Endothelial cell of umbilical vein (primary cell): ENCODE measurements at regions not wholly inside any gene's neighbourhood (a gene's known extent, or its start where the extent isn't known, plus 50 kb on each side); places are given as distances from the start of the nearest gene placed in this dataset.

Source experiments
- BruUV-seq: library from RNA; stranded (reverse); fragments of 400-500 nt; replicated peaks from 2 replicates; lab custom pipeline; 2021; lab: Mats Ljungman, UMichigan
- CTCF ChIA-PET: fragments of 300-600, 350-600 bp; sonication (Branson Sonifier 250); formaldehyde crosslinking; loops from one replicate; lab custom pipeline; 2021; ENCODE audit warnings: antibody characterized with exemption, inconsistent platforms; lab: Charles Lee
- POLR2A ChIA-PET: fragments of 300-600, 350-600 bp; sonication (Branson Sonifier 250); formaldehyde crosslinking; loops from one replicate; lab custom pipeline; 2021; ENCODE audit warnings: antibody characterized with exemption, inconsistent platforms; lab: Charles Lee
- DNase-seq: peaks from one replicate; pipeline ENCODE4 v3.0.0-alpha.2; 2011; ENCODE audit warnings: low read depth, low spot score
- FAIRE-seq: peaks from 2 replicates; lab custom pipeline; 2011; peaks lifted over from hg19 to GRCh38; lab: Jason Lieb, UNC
- H2AFZ ChIP-seq: 2 replicates; pipeline ENCODE4 v1.6.0; 2012; ENCODE audit warnings: low read depth, low read length, control low read depth, inconsistent platforms
- H3K27ac ChIP-seq: 2 replicates; pipeline ENCODE4 v1.5.1; 2011; ENCODE audit warnings: low read depth, mild to moderate bottlenecking, control low read depth, low read length, moderate library complexity; ENCODE audit not compliant: insufficient read depth
- H3K27me3 ChIP-seq, 2 experiments: 2 replicates each; pipeline versions ENCODE4 v1.6.0 to v1.6.1; 2011; ENCODE audit warnings: low read length in 2 of 2, mixed read lengths in 1 of 2; ENCODE audit not compliant: control insufficient read depth in 2 of 2, insufficient read depth in 2 of 2
- H3K36me3 ChIP-seq, 2 experiments: 2 replicates in 1 of 2; 3 replicates in 1 of 2; pipeline ENCODE4 v1.5.1; 2011; ENCODE audit warnings: low read length in 2 of 2, mild to moderate bottlenecking in 1 of 2, moderate library complexity in 1 of 2; ENCODE audit not compliant: control insufficient read depth in 2 of 2, insufficient read depth in 2 of 2; ENCODE audit errors: extremely low read depth in 1 of 2
- H3K4me1 ChIP-seq: 3 replicates; pipeline ENCODE4 v1.5.1; 2011; ENCODE audit warnings: mild to moderate bottlenecking, low read length; ENCODE audit not compliant: control insufficient read depth, insufficient read depth; ENCODE audit errors: extremely low read depth
- H3K4me2 ChIP-seq: 2 replicates; pipeline ENCODE4 v1.6.1; 2011; ENCODE audit warnings: low read length, control low read depth, mixed read lengths; ENCODE audit not compliant: insufficient read depth
- H3K4me3 ChIP-seq, 3 experiments: fragments of 200-600 bp in 1 of 3; sonication (generic), shearing (Covaris generic) in 1 of 3; replicated peaks in 1 of 3; 2 replicates each; pipeline ENCODE4 v1.5.1; 2011 to 2016; ENCODE audit warnings: control low read depth in 3 of 3, low read length in 3 of 3, mild to moderate bottlenecking in 2 of 3, inconsistent platforms in 1 of 3, low read depth in 1 of 3, moderate library complexity in 1 of 3; ENCODE audit not compliant: insufficient read depth in 1 of 3
- H3K79me2 ChIP-seq: 2 replicates; pipeline ENCODE4 v1.6.0; 2012; ENCODE audit warnings: low read length, inconsistent platforms; ENCODE audit not compliant: control insufficient read depth, insufficient read depth
- H3K9ac ChIP-seq: replicated peaks from 2 replicates; pipeline ENCODE3; 2011; ENCODE audit warnings: low read length, control low read depth; ENCODE audit not compliant: insufficient read depth; ENCODE audit errors: extremely low read depth
- H3K9me1 ChIP-seq: replicated peaks from 3 replicates; pipeline ENCODE4 v1.6.0; 2011; ENCODE audit warnings: mild to moderate bottlenecking, low read length; ENCODE audit not compliant: control insufficient read depth, insufficient read depth; ENCODE audit errors: extremely low read depth
- H3K9me3 ChIP-seq: replicated peaks from 2 replicates; pipeline ENCODE4 v1.5.1; 2012; ENCODE audit warnings: low read length, inconsistent platforms; ENCODE audit not compliant: control insufficient read depth, insufficient read depth
- H4K20me1 ChIP-seq: replicated peaks from 2 replicates; pipeline ENCODE3; 2011; ENCODE audit warnings: mild to moderate bottlenecking, low read length; ENCODE audit not compliant: control insufficient read depth, insufficient read depth; ENCODE audit errors: extremely low read depth
- CTCF ChIP-seq, 2 donors: IDR thresholded peaks; 1 replicate in 1 of 2; 2 replicates in 1 of 2; pipeline ENCODE4 v1.5.1; 2011; ENCODE audit warnings: low read length in 2 of 2, mild to moderate bottlenecking in 2 of 2, moderate library complexity in 2 of 2, control low read depth in 1 of 2, inconsistent platforms in 1 of 2, low read depth in 1 of 2; ENCODE audit not compliant: insufficient read depth in 1 of 2; ENCODE audit errors: extremely low read depth in 1 of 2
- EZH2 ChIP-seq: IDR thresholded peaks from 2 replicates; pipeline ENCODE4 v1.6.1; 2012; ENCODE audit warnings: borderline replicate concordance, low read depth, mild to moderate bottlenecking, moderate library complexity, low read length, inconsistent platforms; ENCODE audit not compliant: severe bottlenecking
- FOS ChIP-seq: IDR thresholded peaks from 2 replicates; pipeline ENCODE4 v1.6.1; 2011; ENCODE audit warnings: mild to moderate bottlenecking, low read length, moderate library complexity, borderline replicate concordance; ENCODE audit not compliant: insufficient read depth
- GATA2 ChIP-seq: IDR thresholded peaks from 2 replicates; pipeline ENCODE4 v1.7.0; 2011; ENCODE audit warnings: low read depth, mild to moderate bottlenecking, moderate library complexity, mixed read lengths, low read length; ENCODE audit not compliant: insufficient read length, insufficient read depth
- JUN ChIP-seq: IDR thresholded peaks from 2 replicates; pipeline ENCODE4 v1.6.1; 2011; ENCODE audit warnings: borderline replicate concordance, low read depth; ENCODE audit not compliant: insufficient read length, insufficient read depth
- MAX ChIP-seq: IDR thresholded peaks from 2 replicates; pipeline ENCODE4 v1.6.1; 2011; ENCODE audit not compliant: insufficient read depth, insufficient read length
- MYC ChIP-seq: IDR thresholded peaks from one replicate; pipeline ENCODE4 v1.6.1; 2011; ENCODE audit warnings: mild to moderate bottlenecking, low read depth, low read length
- POLR2A ChIP-seq: IDR thresholded peaks from 2 replicates; pipeline ENCODE4 v1.6.1; 2012; ENCODE audit warnings: low read depth, mild to moderate bottlenecking, control low read depth, low read length
- POLR2AphosphoS5 ChIP-seq: IDR thresholded peaks from 2 replicates; pipeline ENCODE4 v1.6.1; 2012; ENCODE audit warnings: low read depth, mild to moderate bottlenecking, control low read depth, low read length, moderate library complexity; ENCODE audit not compliant: insufficient read depth
- dilution Hi-C: fragments of 300-500 bp; cut with MboI; formaldehyde crosslinking; loops from one replicate; pipeline ENCODE4 v1.15.0; 2019; ENCODE audit warnings: low sequenced_read_pairs; ENCODE audit not compliant: extremely low pct_ligation_motif_present
- intact Hi-C: fragments of 100-400 bp; cut with micrococcal nuclease; formaldehyde crosslinking; loops from one replicate; pipeline ENCODE4 v1.10.0; 2022

- Histone ChIP-seq H3K27ac (no peak overlapping the region), H3K9me3 (no peaks in the 10 kb centered on the region), H2AFZ (no peak overlapping the region), H3K4me1 (no peaks in the 10 kb centered on the region), H3K9ac (no peak overlapping the region), H3K9me1 (no peaks in the 10 kb centered on the region), H3K4me3 (no peak overlapping the region), H3K36me3 (no peaks in the 10 kb centered on the region), H3K27me3 (no peaks in the 10 kb centered on the region), H4K20me1 (no peaks in the 10 kb centered on the region), H3K79me2 (no peaks in the 10 kb centered on the region), H3K4me2 (no peak overlapping the region)
- ChIA-PET CTCF (no interaction called here), POLR2A (no interaction called here)
- intact Hi-C loops (no loop called here), dilution Hi-C loops (no loop called here)
- FAIRE-seq (no peak), DNase-seq (no peak)
- no TSS peak for BruUV-seq
- no peak for TF ChIP-seq GATA2
- TF ChIP-seq EZH2, result no peak
- no peak for TF ChIP-seq MAX
- TF ChIP-seq POLR2AphosphoS5, result no peak
- TF ChIP-seq FOS, result no peak
- no peak for TF ChIP-seq MYC
- TF ChIP-seq JUN, result no peak
- TF ChIP-seq POLR2A, result no peak
- no peak for TF ChIP-seq CTCF (IDR thresholded peaks at IDR 0.05; ENCODE audit: extremely low read depth in 1 of 2, insufficient read depth in 1 of 2, low read depth in 1 of 2, low read length in 2 of 2)
Observed at GRCh38 chr3:118683636-118684035, 351.0 kb downstream of the IGSF11 start.
